ENCODE measurements at regions not wholly inside any gene's neighbourhood (a gene's known extent, or its start where the extent isn't known, plus 50 kb on each side); places are given as distances from the start of the nearest gene placed in this dataset.

DNA sequence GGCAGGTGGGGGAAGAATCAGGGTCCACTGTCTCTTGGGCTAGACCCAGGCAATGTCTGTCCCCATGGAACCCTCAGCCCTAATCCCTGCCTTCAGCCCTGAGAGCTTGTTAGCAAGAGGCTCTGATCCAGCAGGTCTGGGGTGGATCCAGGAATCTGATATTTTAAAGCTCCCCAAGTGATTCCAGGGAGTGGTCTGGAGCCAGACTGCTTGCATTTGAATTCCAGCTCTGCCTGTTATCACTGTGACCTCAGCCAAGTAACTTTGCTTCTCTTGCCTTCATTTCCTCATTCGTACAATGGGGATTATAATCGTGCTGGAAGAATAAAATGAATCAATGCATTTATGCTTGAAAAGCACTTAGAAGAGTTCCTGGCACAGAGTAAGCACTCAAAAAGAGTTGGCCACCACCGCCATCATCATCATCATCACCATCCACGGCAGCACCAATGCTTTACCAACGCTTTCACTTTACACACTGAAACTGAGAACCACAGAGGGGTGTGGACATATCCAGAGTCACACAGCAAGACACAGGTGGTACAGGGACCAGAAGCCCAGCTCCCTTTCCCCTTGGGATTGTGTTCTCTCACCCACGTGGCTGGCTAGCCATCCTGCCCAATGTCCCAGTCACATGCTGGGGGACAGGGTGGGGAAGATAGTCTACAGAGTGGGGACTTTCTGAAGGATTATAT, 75.7 kb upstream of the RALY start:
- H3K4me3 ChIP-seq = no peak overlapping the region
- H3K36me3 ChIP-seq = no peaks in the 10 kb centered on the region
- H3K27me3 ChIP-seq = no peaks in the 10 kb centered on the region
- WGBS, 5 donors = 27 to 47% (median 39%) methylated on average over 6 of the region's 6 CpGs
- no peaks in the 10 kb centered on the region for H3K9me3 ChIP-seq
- intact Hi-C loops (cut with DNase I; ENCODE audit: low total_unique reads) = no loop called here
- DNase-seq = peak in 1 of 2 donors; percentile 46
- peaks cover 0 to 10% (median 2%) of the 10 kb centered on the region in 4 donors for H3K4me1 ChIP-seq
- peak overlapping the region in 1 of 5 donors; percentile 3 for H3K27ac ChIP-seq
- no peak for TF ChIP-seq CTCF (IDR thresholded peaks at IDR 0.05)
- no peak for TF ChIP-seq POLR2AphosphoS5 (IDR thresholded peaks at IDR 0.05)
- no peak for TF ChIP-seq EP300 (IDR thresholded peaks at IDR 0.05)
- no peak for TF ChIP-seq POLR2A (IDR thresholded peaks at IDR 0.05)

GRCh38 chr20:33918662-33919061, 75.0 kb upstream of the RALY start:
- intact Hi-C loops (cut with DNase I; ENCODE audit: low total_unique reads) = no loop called here
- no peak for DNase-seq
- Histone ChIP-seq H3K36me3 (no peaks in the 10 kb centered on the region), H3K27me3 (no peaks in the 10 kb centered on the region), H3K4me3 (no peak overlapping the region), H3K4me1 (peaks cover 0 to 10% (median 2%) of the 10 kb centered on the region in 4 donors), H3K27ac (peak overlapping the region in 1 of 5 donors; percentile 3), H3K9me3 (no peaks in the 10 kb centered on the region)
- WGBS, 5 donors = 93 to 95% (median 94%) methylated on average over 5 of the region's 5 CpGs
- no peak for TF ChIP-seq POLR2AphosphoS5 (IDR thresholded peaks at IDR 0.05)
- TF ChIP-seq CTCF (IDR thresholded peaks at IDR 0.05) = no peak
- TF ChIP-seq POLR2A (IDR thresholded peaks at IDR 0.05) = no peak
- no peak for TF ChIP-seq EP300 (IDR thresholded peaks at IDR 0.05)

DNA sequence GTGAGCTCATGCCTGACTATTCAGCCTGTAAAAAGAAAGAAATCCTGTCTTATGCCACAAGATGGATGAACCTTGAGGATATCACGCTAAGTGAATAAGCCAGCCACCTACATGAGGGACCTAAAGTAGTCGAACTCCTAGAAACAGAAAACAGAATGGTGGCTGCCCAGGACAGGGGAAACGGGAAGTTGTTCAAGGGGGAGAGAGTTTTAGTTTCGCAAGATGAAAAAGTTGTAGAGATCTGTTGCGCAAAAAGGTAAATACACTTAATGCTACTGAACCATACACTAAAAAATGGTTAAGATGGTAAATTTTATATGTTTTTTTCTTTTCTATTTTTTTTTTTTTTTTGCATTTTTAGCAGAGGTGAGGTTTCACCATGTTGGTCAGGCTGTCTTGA, 74.1 kb upstream of the RALY start:
- DNase-seq = no peak
- TF ChIP-seq CTCF (IDR thresholded peaks at IDR 0.05) (no peak), POLR2AphosphoS5 (IDR thresholded peaks at IDR 0.05) (no peak), POLR2A (IDR thresholded peaks at IDR 0.05) (no peak), EP300 (IDR thresholded peaks at IDR 0.05) (no peak)

DNA sequence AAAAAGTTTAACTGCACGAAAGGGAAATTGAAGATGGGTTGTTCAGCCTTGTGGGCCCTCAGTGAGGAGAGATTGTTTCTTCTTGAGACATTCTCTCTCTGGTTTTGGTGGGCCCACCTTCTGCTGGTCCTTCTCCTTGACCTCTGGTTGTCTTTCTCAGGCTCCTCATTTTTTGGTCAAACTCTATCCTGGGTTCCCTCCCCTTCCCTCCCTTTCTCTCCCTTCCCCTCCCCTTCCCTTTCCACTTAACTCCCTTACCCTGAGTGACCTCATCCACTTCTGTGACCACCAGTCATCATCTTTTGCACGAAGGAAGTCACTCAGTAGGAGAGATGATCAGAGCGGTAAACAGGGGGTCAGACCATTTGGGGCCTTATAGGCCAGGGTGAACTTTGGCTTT, 71.5 kb upstream of the RALY start:
- H3K36me3 ChIP-seq = no peaks in the 10 kb centered on the region
- WGBS, 5 donors = 76 to 82% (median 77%) methylated on average over 3 of the region's 3 CpGs
- H3K4me1 ChIP-seq = peaks cover 0 to 4% (median 2%) of the 10 kb centered on the region in 4 donors
- H3K27ac ChIP-seq = no peak overlapping the region
- no peaks in the 10 kb centered on the region for H3K27me3 ChIP-seq
- intact Hi-C loops (cut with DNase I; ENCODE audit: low total_unique reads) = no loop called here
- H3K4me3 ChIP-seq = no peak overlapping the region
- TF ChIP-seq CTCF (IDR thresholded peaks at IDR 0.05) (no peak), POLR2A (IDR thresholded peaks at IDR 0.05) (no peak), POLR2AphosphoS5 (IDR thresholded peaks at IDR 0.05) (no peak), EP300 (IDR thresholded peaks at IDR 0.05) (no peak)
- no peak for DNase-seq
- H3K9me3 ChIP-seq = no peaks in the 10 kb centered on the region

More for the DNA sequence above, 74.1 kb upstream of the RALY start:
- Histone ChIP-seq H3K4me3 (no peak overlapping the region), H3K4me1 (peaks cover 0 to 10% (median 2%) of the 10 kb centered on the region in 4 donors), H3K36me3 (no peaks in the 10 kb centered on the region), H3K27ac (no peak overlapping the region), H3K9me3 (no peaks in the 10 kb centered on the region), H3K27me3 (no peaks in the 10 kb centered on the region)
- intact Hi-C loops (cut with DNase I; ENCODE audit: low total_unique reads) = no loop called here
- 80 to 93% (median 88%) methylated on average over 5 of the region's 5 CpGs for WGBS, 5 donors
